ENCODE measurements at regions not wholly inside any gene's neighbourhood (a gene's known extent, or its start where the extent isn't known, plus 50 kb on each side); places are given as distances from the start of the nearest gene placed in this dataset.

GRCh38 chr18:69291044-69291443, 109.6 kb upstream of the DOK6 start:
- no peak for DNase-seq
- intact Hi-C loops (cut with DNase I), result no loop called here
- ATAC-seq, result no peak

- ATAC-seq, result no peak
- DNase-seq, result no peak
- intact Hi-C loops (cut with DNase I), result no loop called here
These were observed 108.9 kb upstream of the DOK6 start for GRCh38 chr18:69291755-69292154.

GRCh38 chr18:69300185-69300584, 100.5 kb upstream of the DOK6 start:
- ATAC-seq (no peak), DNase-seq (no peak)
- intact Hi-C loops (cut with DNase I), result no loop called here

GRCh38 chr18:69308619-69309018, 92.1 kb upstream of the DOK6 start:
- intact Hi-C loops (cut with DNase I), result no loop called here
- ATAC-seq, result no peak
- no peak for DNase-seq

GRCh38 chr18:69326094-69326493, 74.6 kb upstream of the DOK6 start:
- DNase-seq (no peak), ATAC-seq (no peak)
- intact Hi-C loops (cut with DNase I), result no loop called here

DNA sequence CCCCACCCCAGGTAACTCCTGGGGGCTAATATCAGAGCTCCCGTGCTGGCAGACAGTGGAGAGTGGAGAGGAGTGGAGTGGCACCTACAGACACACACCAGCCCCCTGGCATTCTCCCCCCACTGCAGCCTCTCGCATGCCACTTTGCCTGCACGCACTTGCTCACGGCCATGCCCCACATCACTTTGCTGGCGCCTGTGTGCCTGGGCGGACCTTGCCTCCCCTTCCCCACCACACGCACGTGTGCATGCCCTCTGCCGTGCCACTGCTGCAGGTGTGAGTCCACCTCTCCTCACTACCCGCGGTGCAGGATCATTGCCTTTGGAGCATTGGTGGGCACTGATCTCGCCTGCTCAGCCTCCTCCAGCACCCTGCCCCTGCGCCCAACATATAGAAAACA, 72.6 kb upstream of the DOK6 start:
- DNase-seq, result no peak
- ATAC-seq, result no peak
- intact Hi-C loops (cut with DNase I), result no loop called here

GRCh38 chr18:69330385-69331005, 70.2 kb upstream of the DOK6 start:
- no peak for ATAC-seq
- intact Hi-C loops (cut with DNase I), result no loop called here
- DNase-seq, result no peak

- intact Hi-C loops (cut with DNase I), result no loop called here
These were observed 50.6 kb upstream of the DOK6 start for GRCh38 chr18:69349912-69350597.

More at GRCh38 chr18:69349912-69350597, 50.6 kb upstream of the DOK6 start:
- ATAC-seq, result no peak
- DNase-seq, result no peak

All from left cardiac atrium (tissue), 4 donors.